GM12878 (cell line): ENCODE measurements at regions not wholly inside any gene's neighbourhood (a gene's known extent, or its start where the extent isn't known, plus 50 kb on each side); places are given as distances from the start of the nearest gene placed in this dataset.

Experiments used
- MXI1 ChIP-seq: fragments of 150-350 bp; IDR thresholded peaks from 2 replicates; pipeline ENCODE4 v1.6.1; 2011; ENCODE audit warnings: low read depth, mild to moderate bottlenecking, inconsistent platforms, low read length, improper control_type of control experiment
- MYB ChIP-seq: fragments of 150-350 bp; IDR thresholded peaks from 2 replicates; pipeline ENCODE4 v1.6.1; 2014; ENCODE audit warnings: mild to moderate bottlenecking, low read depth, low read length, borderline replicate concordance
- NBN ChIP-seq: fragments of 450-650 bp; IDR thresholded peaks from 2 replicates; pipeline ENCODE4 v1.6.1; 2016
- NFYA ChIP-seq: IDR thresholded peaks from 2 replicates; pipeline ENCODE4 v1.6.1; 2011; ENCODE audit warnings: low read depth, mild to moderate bottlenecking, low read length, improper control_type of control experiment, borderline replicate concordance
- POLR2A ChIP-seq: IDR thresholded peaks from 2 replicates; pipeline ENCODE4 v1.6.1; 2011; ENCODE audit warnings: low read depth, mild to moderate bottlenecking, low read length
- SIN3A ChIP-seq: IDR thresholded peaks from 2 replicates; pipeline ENCODE4 v1.6.1; 2012; ENCODE audit warnings: low read depth, low read length, improper control_type of control experiment
- YY1 ChIP-seq: IDR thresholded peaks from 2 replicates; pipeline ENCODE4 v1.6.1; 2011; ENCODE audit warnings: low read depth, mild to moderate bottlenecking, low read length
- TF ChIP-seq, protein P1 (sequence below): fragments of 450-650 bp; formaldehyde crosslinking; IDR thresholded peaks from 2 replicates; pipeline ENCODE4 v1.5.0; 2022; ENCODE audit warnings: mild to moderate bottlenecking, missing genetic modification characterization
- TF ChIP-seq, protein P2 (sequence below), 3 experiments: IDR thresholded peaks in 2 of 3; conservative IDR thresholded peaks in 1 of 3; 2 replicates each; pipeline ENCODE4 v1.5.1; 2011; ENCODE audit warnings: low read depth in 3 of 3, low read length in 3 of 3, mild to moderate bottlenecking in 3 of 3, control low read depth in 2 of 3, moderate library complexity in 2 of 3, inconsistent platforms in 1 of 3, mixed read lengths in 1 of 3; ENCODE audit not compliant: control insufficient read depth in 2 of 3, insufficient read depth in 1 of 3; ENCODE audit errors: extremely low read depth in 1 of 3

GRCh38 chr9:1335174-1335573 is 285.0 kb downstream of the DMRT2 start:
- TF ChIP-seq POLR2A (no peak), SIN3A (no peak), YY1 (no peak), MXI1 (no peak), NFYA (no peak), NBN (no peak), MYB (no peak)
- TF ChIP-seq, protein P1, sequence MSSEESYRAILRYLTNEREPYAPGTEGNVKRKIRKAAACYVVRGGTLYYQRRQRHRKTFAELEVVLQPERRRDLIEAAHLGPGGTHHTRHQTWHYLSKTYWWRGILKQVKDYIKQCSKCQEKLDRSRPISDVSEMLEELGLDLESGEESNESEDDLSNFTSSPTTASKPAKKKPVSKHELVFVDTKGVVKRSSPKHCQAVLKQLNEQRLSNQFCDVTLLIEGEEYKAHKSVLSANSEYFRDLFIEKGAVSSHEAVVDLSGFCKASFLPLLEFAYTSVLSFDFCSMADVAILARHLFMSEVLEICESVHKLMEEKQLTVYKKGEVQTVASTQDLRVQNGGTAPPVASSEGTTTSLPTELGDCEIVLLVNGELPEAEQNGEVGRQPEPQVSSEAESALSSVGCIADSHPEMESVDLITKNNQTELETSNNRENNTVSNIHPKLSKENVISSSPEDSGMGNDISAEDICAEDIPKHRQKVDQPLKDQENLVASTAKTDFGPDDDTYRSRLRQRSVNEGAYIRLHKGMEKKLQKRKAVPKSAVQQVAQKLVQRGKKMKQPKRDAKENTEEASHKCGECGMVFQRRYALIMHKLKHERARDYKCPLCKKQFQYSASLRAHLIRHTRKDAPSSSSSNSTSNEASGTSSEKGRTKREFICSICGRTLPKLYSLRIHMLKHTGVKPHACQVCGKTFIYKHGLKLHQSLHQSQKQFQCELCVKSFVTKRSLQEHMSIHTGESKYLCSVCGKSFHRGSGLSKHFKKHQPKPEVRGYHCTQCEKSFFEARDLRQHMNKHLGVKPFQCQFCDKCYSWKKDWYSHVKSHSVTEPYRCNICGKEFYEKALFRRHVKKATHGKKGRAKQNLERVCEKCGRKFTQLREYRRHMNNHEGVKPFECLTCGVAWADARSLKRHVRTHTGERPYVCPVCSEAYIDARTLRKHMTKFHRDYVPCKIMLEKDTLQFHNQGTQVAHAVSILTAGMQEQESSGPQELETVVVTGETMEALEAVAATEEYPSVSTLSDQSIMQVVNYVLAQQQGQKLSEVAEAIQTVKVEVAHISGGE (CRISPR knock-in tag) = no peak
- TF ChIP-seq, protein P2, sequence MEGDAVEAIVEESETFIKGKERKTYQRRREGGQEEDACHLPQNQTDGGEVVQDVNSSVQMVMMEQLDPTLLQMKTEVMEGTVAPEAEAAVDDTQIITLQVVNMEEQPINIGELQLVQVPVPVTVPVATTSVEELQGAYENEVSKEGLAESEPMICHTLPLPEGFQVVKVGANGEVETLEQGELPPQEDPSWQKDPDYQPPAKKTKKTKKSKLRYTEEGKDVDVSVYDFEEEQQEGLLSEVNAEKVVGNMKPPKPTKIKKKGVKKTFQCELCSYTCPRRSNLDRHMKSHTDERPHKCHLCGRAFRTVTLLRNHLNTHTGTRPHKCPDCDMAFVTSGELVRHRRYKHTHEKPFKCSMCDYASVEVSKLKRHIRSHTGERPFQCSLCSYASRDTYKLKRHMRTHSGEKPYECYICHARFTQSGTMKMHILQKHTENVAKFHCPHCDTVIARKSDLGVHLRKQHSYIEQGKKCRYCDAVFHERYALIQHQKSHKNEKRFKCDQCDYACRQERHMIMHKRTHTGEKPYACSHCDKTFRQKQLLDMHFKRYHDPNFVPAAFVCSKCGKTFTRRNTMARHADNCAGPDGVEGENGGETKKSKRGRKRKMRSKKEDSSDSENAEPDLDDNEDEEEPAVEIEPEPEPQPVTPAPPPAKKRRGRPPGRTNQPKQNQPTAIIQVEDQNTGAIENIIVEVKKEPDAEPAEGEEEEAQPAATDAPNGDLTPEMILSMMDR (IDR thresholded peaks at IDR 0.05 in 2 of 3, conservative IDR thresholded peaks at IDR 0.05 in 1 of 3; ENCODE audit: control insufficient read depth in 2 of 3, extremely low read depth in 1 of 3, insufficient read depth in 1 of 3, low read depth in 3 of 3, low read length in 3 of 3) = no peak
